ENCODE measurements at regions not wholly inside any gene's neighbourhood (a gene's known extent, or its start where the extent isn't known, plus 50 kb on each side); places are given as distances from the start of the nearest gene placed in this dataset.

GRCh38 chr12:32043928-32044549 is 62.6 kb upstream of the BICD1 start:
- Histone ChIP-seq H3K9me3 (peaks cover 51% of the 10 kb centered on the region), H3K36me3 (ENCODE audit: control insufficient read depth, insufficient read depth, low read length) (no peaks in the 10 kb centered on the region), H3K4me1 (peaks cover 23% of the 10 kb centered on the region), H3K4me3 (ENCODE audit: low read depth, low read length) (no peak overlapping the region), H3K27me3 (replicated peaks; ENCODE audit: control insufficient read depth, insufficient read depth, low read length) (no peaks in the 10 kb centered on the region)
- Mint-ChIP-seq H3K4me1 (ENCODE audit: low read depth, unreplicated experiment) (peaks cover 7% of the 10 kb centered on the region), H3K27me3 (ENCODE audit: insufficient read depth, unreplicated experiment) (no peaks in the 10 kb centered on the region), H3K36me3 (ENCODE audit: insufficient read depth, unreplicated experiment) (peaks cover 21% of the 10 kb centered on the region), H3K4me3 (ENCODE audit: unreplicated experiment) (no peak overlapping the region), H3K9me3 (ENCODE audit: unreplicated experiment) (peaks cover 14% of the 10 kb centered on the region), H3K27ac (ENCODE audit: unreplicated experiment) (no peak overlapping the region)
- POLR2A ChIA-PET = no interaction called here
- TF ChIP-seq, protein P1, sequence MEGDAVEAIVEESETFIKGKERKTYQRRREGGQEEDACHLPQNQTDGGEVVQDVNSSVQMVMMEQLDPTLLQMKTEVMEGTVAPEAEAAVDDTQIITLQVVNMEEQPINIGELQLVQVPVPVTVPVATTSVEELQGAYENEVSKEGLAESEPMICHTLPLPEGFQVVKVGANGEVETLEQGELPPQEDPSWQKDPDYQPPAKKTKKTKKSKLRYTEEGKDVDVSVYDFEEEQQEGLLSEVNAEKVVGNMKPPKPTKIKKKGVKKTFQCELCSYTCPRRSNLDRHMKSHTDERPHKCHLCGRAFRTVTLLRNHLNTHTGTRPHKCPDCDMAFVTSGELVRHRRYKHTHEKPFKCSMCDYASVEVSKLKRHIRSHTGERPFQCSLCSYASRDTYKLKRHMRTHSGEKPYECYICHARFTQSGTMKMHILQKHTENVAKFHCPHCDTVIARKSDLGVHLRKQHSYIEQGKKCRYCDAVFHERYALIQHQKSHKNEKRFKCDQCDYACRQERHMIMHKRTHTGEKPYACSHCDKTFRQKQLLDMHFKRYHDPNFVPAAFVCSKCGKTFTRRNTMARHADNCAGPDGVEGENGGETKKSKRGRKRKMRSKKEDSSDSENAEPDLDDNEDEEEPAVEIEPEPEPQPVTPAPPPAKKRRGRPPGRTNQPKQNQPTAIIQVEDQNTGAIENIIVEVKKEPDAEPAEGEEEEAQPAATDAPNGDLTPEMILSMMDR (IDR thresholded peaks at IDR 0.05; ENCODE audit: insufficient read depth in 1 of 2, low read depth in 1 of 2, low read length in 1 of 2, severe bottlenecking in 1 of 2, unreplicated experiment in 1 of 2) = no peak
- no TSS peak for BruUV-seq (replicated peaks)
- intact Hi-C loops (cut with micrococcal nuclease; ENCODE audit: unreplicated experiment) = loop anchor here (5.0 kb wide), 1 partner anchor 387 kb away; the partner anchor contains the start of gene ETFBKMT
- CTCF ChIA-PET = no interaction called here
- DNase-seq = no peak

DNA sequence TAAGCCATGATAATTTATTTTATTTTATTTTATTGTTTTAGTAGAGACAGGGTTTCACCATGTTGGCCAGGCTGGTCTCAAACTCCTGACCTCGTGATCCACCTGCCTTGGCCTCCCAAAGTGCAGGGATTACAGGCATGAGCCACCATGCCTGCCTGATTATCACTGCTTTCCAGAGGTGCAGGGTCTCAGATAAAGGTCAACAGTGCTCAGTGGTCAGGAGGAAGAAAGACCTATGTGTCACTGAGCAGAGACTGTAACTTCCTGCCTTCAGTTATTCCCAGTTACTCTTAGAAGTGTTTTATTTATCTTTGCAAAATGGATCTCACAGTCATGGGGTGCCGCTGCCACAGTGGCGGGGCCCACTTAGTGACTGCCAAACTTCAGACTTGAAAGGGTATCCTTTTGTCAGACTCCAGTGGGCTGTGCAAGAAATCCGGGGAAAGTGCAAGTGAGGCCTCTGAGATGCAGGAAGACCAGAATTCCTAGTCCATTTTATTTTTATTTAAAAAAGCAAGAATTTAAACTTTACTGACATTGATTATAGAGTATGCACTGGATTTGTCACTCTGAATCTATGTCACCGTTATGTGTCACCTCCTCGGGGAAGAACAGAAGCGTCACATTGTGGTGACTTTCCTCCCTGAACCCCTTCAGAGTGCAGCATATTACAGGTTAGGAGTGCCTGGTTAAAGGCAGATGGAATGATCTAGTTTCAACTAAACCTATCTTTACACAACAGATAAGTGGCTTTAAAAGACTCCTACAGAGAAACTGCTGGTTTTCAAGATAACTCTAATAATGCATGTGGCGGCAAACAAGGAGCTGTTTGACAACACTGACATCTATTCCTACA is 59.1 kb upstream of the BICD1 start:
- no peaks in the 10 kb centered on the region for H3K4me1 ChIP-seq
- Mint-ChIP-seq H3K9me3 (ENCODE audit: unreplicated experiment) (peaks cover 14% of the 10 kb centered on the region), H3K4me1 (ENCODE audit: low read depth, unreplicated experiment) (peaks cover 9% of the 10 kb centered on the region), H3K27ac (ENCODE audit: unreplicated experiment) (no peak overlapping the region), H3K36me3 (ENCODE audit: insufficient read depth, unreplicated experiment) (peaks cover 10% of the 10 kb centered on the region), H3K27me3 (ENCODE audit: insufficient read depth, unreplicated experiment) (no peaks in the 10 kb centered on the region), H3K4me3 (ENCODE audit: unreplicated experiment) (no peak overlapping the region)
- no peaks in the 10 kb centered on the region for H3K27me3 ChIP-seq (replicated peaks; ENCODE audit: control insufficient read depth, insufficient read depth, low read length)
- no peaks in the 10 kb centered on the region for H3K36me3 ChIP-seq (ENCODE audit: control insufficient read depth, insufficient read depth, low read length)
- CTCF ChIA-PET = no interaction called here
- H3K4me3 ChIP-seq (ENCODE audit: low read depth, low read length) = no peak overlapping the region
- TF ChIP-seq, protein P1 (IDR thresholded peaks at IDR 0.05; ENCODE audit: insufficient read depth in 1 of 2, low read depth in 1 of 2, low read length in 1 of 2, severe bottlenecking in 1 of 2, unreplicated experiment in 1 of 2) = no peak
- POLR2A ChIA-PET = no interaction called here
- peaks cover 37% of the 10 kb centered on the region for H3K9me3 ChIP-seq
- intact Hi-C loops (cut with micrococcal nuclease; ENCODE audit: unreplicated experiment) = no loop called here
- BruUV-seq (replicated peaks) = no TSS peak
- DNase-seq = no peak

GRCh38 chr12:32048791-32049190 is 57.9 kb upstream of the BICD1 start:
- Mint-ChIP-seq H3K4me3 (ENCODE audit: unreplicated experiment) (no peak overlapping the region), H3K27ac (ENCODE audit: unreplicated experiment) (no peak overlapping the region), H3K9me3 (ENCODE audit: unreplicated experiment) (peaks cover 9% of the 10 kb centered on the region), H3K27me3 (ENCODE audit: insufficient read depth, unreplicated experiment) (no peaks in the 10 kb centered on the region), H3K36me3 (ENCODE audit: insufficient read depth, unreplicated experiment) (peaks cover 5% of the 10 kb centered on the region), H3K4me1 (ENCODE audit: low read depth, unreplicated experiment) (peaks cover 9% of the 10 kb centered on the region)
- no peaks in the 10 kb centered on the region for H3K36me3 ChIP-seq (ENCODE audit: control insufficient read depth, insufficient read depth, low read length)
- CTCF ChIA-PET = no interaction called here
- H3K9me3 ChIP-seq = peaks cover 31% of the 10 kb centered on the region
- DNase-seq = no peak
- no TSS peak for BruUV-seq (replicated peaks)
- intact Hi-C loops (cut with micrococcal nuclease; ENCODE audit: unreplicated experiment) = no loop called here
- POLR2A ChIA-PET = no interaction called here
- H3K4me3 ChIP-seq (ENCODE audit: low read depth, low read length) = no peak overlapping the region
- H3K4me1 ChIP-seq = no peaks in the 10 kb centered on the region
- TF ChIP-seq, protein P1 (IDR thresholded peaks at IDR 0.05; ENCODE audit: insufficient read depth in 1 of 2, low read depth in 1 of 2, low read length in 1 of 2, severe bottlenecking in 1 of 2, unreplicated experiment in 1 of 2) = no peak
- no peaks in the 10 kb centered on the region for H3K27me3 ChIP-seq (replicated peaks; ENCODE audit: control insufficient read depth, insufficient read depth, low read length)

Measured in Caco-2 (cell line).